H1 (cell line): ENCODE measurements at regions not wholly inside any gene's neighbourhood (a gene's known extent, or its start where the extent isn't known, plus 50 kb on each side); places are given as distances from the start of the nearest gene placed in this dataset.
A peak's percentile ranks its signal among the peaks of the same experiment; 100 is the strongest.

Experiments used
- CTCF ChIA-PET: fragments of 300-600 bp; sonication (Branson Sonifier 250); formaldehyde crosslinking; loops from one replicate; lab custom pipeline; 2021; ENCODE audit not compliant: partially characterized antibody; lab: Charles Lee
- POLR2A ChIA-PET: fragments of 300-600 bp; sonication (Branson Sonifier 250); formaldehyde crosslinking; loops from one replicate; lab custom pipeline; 2021; ENCODE audit warnings: inconsistent platforms; ENCODE audit not compliant: partially characterized antibody; lab: Charles Lee
- DNase-seq, 2 experiments: peaks; one replicate each; pipeline versions ENCODE4 v3.0.0 to v3.0.0-alpha.2; 2010 to 2022; ENCODE audit warnings: low spot score in 2 of 2, low read depth in 1 of 2, mixed read lengths in 1 of 2
- FAIRE-seq: peaks from 2 replicates; lab custom pipeline; 2011; peaks lifted over from hg19 to GRCh38; lab: Jason Lieb, UNC
- H2AFZ ChIP-seq: 2 replicates; pipeline ENCODE4 v1.8.1; 2012; ENCODE audit warnings: low read length, inconsistent platforms
- H2AK5ac ChIP-seq: 2 replicates; pipeline ENCODE4 v1.6.1; 2013; ENCODE audit warnings: low read depth, low read length
- H2BK120ac ChIP-seq: replicated peaks from 2 replicates; pipeline ENCODE3; 2013; ENCODE audit warnings: low read depth, low read length, inconsistent platforms
- H2BK12ac ChIP-seq: 2 replicates; pipeline ENCODE4 v1.6.1; 2013; ENCODE audit warnings: low read depth, low read length
- H2BK15ac ChIP-seq: 2 replicates; pipeline ENCODE4 v1.6.1; 2013; ENCODE audit warnings: low read length
- H2BK20ac ChIP-seq: 2 replicates; pipeline ENCODE4 v1.6.1; 2013; ENCODE audit warnings: low read length
- H2BK5ac ChIP-seq: 2 replicates; pipeline ENCODE4 v1.6.1; 2013; ENCODE audit warnings: low read depth, low read length
- H3K14ac ChIP-seq: 2 replicates; pipeline ENCODE4 v1.6.1; 2013; ENCODE audit warnings: inconsistent platforms; ENCODE audit not compliant: insufficient read length
- H3K18ac ChIP-seq: 2 replicates; pipeline ENCODE4 v1.6.1; 2013; ENCODE audit warnings: low read length; ENCODE audit errors: extremely low read depth
- H3K23ac ChIP-seq: 2 replicates; pipeline ENCODE4 v1.6.1; 2013; ENCODE audit warnings: inconsistent platforms; ENCODE audit not compliant: insufficient read length
- H3K23me2 ChIP-seq: 2 replicates; pipeline ENCODE4 v1.6.1; 2013; ENCODE audit warnings: low read depth, low read length
- H3K27ac ChIP-seq: 2 replicates; pipeline ENCODE4 v1.6.1; 2011; ENCODE audit warnings: low read depth, low read length, inconsistent platforms
- H3K27me3 ChIP-seq, 4 experiments: replicated peaks in 1 of 4; 1 replicate in 1 of 4; 2 replicates in 3 of 4; pipeline versions ENCODE4 v1.6.1 to v1.8.1; 2011 to 2013; ENCODE audit warnings: low read length in 3 of 4, mild to moderate bottlenecking in 3 of 4, inconsistent platforms in 2 of 4, mixed read lengths in 2 of 4, moderate library complexity in 1 of 4; ENCODE audit not compliant: control insufficient read depth in 3 of 4, insufficient read depth in 3 of 4; ENCODE audit errors: extremely low read depth in 1 of 4
- H3K36me3 ChIP-seq, 4 experiments: 2 replicates each; pipeline versions ENCODE4 v1.6.1 to v1.8.1; 2011 to 2013; ENCODE audit warnings: mild to moderate bottlenecking in 4 of 4, low read length in 3 of 4, moderate library complexity in 2 of 4, control low read depth in 1 of 4, inconsistent platforms in 1 of 4; ENCODE audit not compliant: insufficient read depth in 4 of 4, control insufficient read depth in 2 of 4
- H3K4ac ChIP-seq: replicated peaks from 2 replicates; pipeline ENCODE3; 2013; ENCODE audit warnings: low read length, low read depth, mixed read lengths, inconsistent platforms; ENCODE audit not compliant: insufficient read length
- H3K4me1 ChIP-seq, 4 experiments: replicated peaks in 1 of 4; 1 replicate in 1 of 4; 2 replicates in 3 of 4; pipeline versions ENCODE4 v1.6.1 to v1.8.1; 2011 to 2013; ENCODE audit warnings: low read length in 3 of 4, inconsistent platforms in 2 of 4, mixed read lengths in 1 of 4; ENCODE audit not compliant: insufficient read depth in 4 of 4, control insufficient read depth in 3 of 4
- H3K4me2 ChIP-seq, 2 experiments: 2 replicates each; pipeline versions ENCODE4 v1.6.1 to v1.8.1; 2011 to 2013; ENCODE audit warnings: low read depth in 2 of 2, low read length in 2 of 2, control low read depth in 1 of 2, inconsistent platforms in 1 of 2, mild to moderate bottlenecking in 1 of 2; ENCODE audit not compliant: insufficient read depth in 1 of 2
- H3K4me3 ChIP-seq, 4 experiments: fragments of 200-600, 300-600 bp in 1 of 4; sonication (generic), shearing (Covaris generic), sonication (Bioruptor Twin) in 1 of 4; 2 replicates each; pipeline versions ENCODE4 v1.5.1 to v1.8.1; 2011 to 2016; ENCODE audit warnings: low read length in 4 of 4, low read depth in 3 of 4, control low read depth in 2 of 4, inconsistent platforms in 2 of 4, mild to moderate bottlenecking in 2 of 4, mixed read lengths in 1 of 4, moderate library complexity in 1 of 4; ENCODE audit not compliant: insufficient read depth in 2 of 4; ENCODE audit errors: extremely low read depth in 1 of 4
- H3K56ac ChIP-seq: replicated peaks from 2 replicates; pipeline ENCODE3; 2013; ENCODE audit warnings: low read depth, mild to moderate bottlenecking, mixed read lengths, low read length, inconsistent platforms; ENCODE audit not compliant: insufficient read length
- H3K79me1 ChIP-seq: 2 replicates; pipeline ENCODE4 v1.6.1; 2013; ENCODE audit warnings: low read depth, low read length, control low read depth
- H3K79me2 ChIP-seq, 2 experiments: 2 replicates each; pipeline versions ENCODE4 v1.6.1 to v1.8.1; 2012 to 2013; ENCODE audit warnings: low read length in 2 of 2, mild to moderate bottlenecking in 2 of 2, inconsistent platforms in 1 of 2; ENCODE audit not compliant: insufficient read depth in 2 of 2, control insufficient read depth in 1 of 2
- H3K9ac ChIP-seq, 4 experiments: replicated peaks in 1 of 4; 1 replicate in 1 of 4; 2 replicates in 3 of 4; pipeline versions ENCODE4 v1.6.1 to v1.8.1; 2011 to 2013; ENCODE audit warnings: low read depth in 3 of 4, low read length in 3 of 4, control low read depth in 2 of 4, mild to moderate bottlenecking in 2 of 4, moderate library complexity in 2 of 4, inconsistent platforms in 1 of 4; ENCODE audit errors: extremely low read depth in 1 of 4
- H3K9me3 ChIP-seq, 2 experiments: 2 replicates each; pipeline versions ENCODE4 v1.6.1 to v1.8.1; 2012 to 2013; ENCODE audit warnings: mild to moderate bottlenecking in 2 of 2, moderate library complexity in 2 of 2, control low read depth in 1 of 2, inconsistent platforms in 1 of 2, low read depth in 1 of 2, low read length in 1 of 2, mixed read lengths in 1 of 2; ENCODE audit not compliant: insufficient read depth in 2 of 2
- H4K20me1 ChIP-seq, 2 experiments: replicated peaks in 1 of 2; 2 replicates each; pipeline versions ENCODE3 to v1.8.1; 2011 to 2013; ENCODE audit warnings: inconsistent platforms in 2 of 2, low read length in 2 of 2, mild to moderate bottlenecking in 1 of 2; ENCODE audit not compliant: insufficient read depth in 2 of 2, control insufficient read depth in 1 of 2
- H4K5ac ChIP-seq: 2 replicates; pipeline ENCODE4 v1.6.1; 2013; ENCODE audit warnings: low read length, low read depth, mixed read lengths, inconsistent platforms; ENCODE audit not compliant: insufficient read length
- H4K8ac ChIP-seq: 2 replicates; pipeline ENCODE4 v1.8.0; 2013; ENCODE audit warnings: mild to moderate bottlenecking, moderate library complexity, low read length, inconsistent platforms; ENCODE audit not compliant: insufficient read depth; ENCODE audit errors: extremely low read depth
- H4K91ac ChIP-seq: replicated peaks from 2 replicates; pipeline ENCODE3; 2013; ENCODE audit warnings: low read length, mixed read lengths, inconsistent platforms; ENCODE audit not compliant: insufficient read length
- CTCF ChIP-seq, 3 experiments: IDR thresholded peaks; 1 replicate in 2 of 3; 2 replicates in 1 of 3; pipeline versions ENCODE4 v1.5.1 to v1.6.1; 2011; ENCODE audit warnings: low read length in 3 of 3, mild to moderate bottlenecking in 3 of 3, inconsistent platforms in 2 of 3, low read depth in 1 of 3, moderate library complexity in 1 of 3; ENCODE audit not compliant: insufficient read depth in 1 of 3; ENCODE audit errors: control extremely low read depth in 1 of 3
- KDM5A ChIP-seq: fragments of 200-600 bp; IDR thresholded peaks from 2 replicates; pipeline ENCODE4 v1.7.1; 2012; ENCODE audit warnings: mild to moderate bottlenecking, low read length, inconsistent platforms, mixed read lengths
- RAD21 ChIP-seq, 2 experiments: IDR thresholded peaks in 1 of 2; conservative IDR thresholded peaks in 1 of 2; 2 replicates each; pipeline ENCODE4 v1.6.1; 2011; ENCODE audit warnings: low read depth in 2 of 2, low read length in 2 of 2, improper control_type of control experiment in 1 of 2, inconsistent platforms in 1 of 2, mild to moderate bottlenecking in 1 of 2, moderate library complexity in 1 of 2
- RXRA ChIP-seq: IDR thresholded peaks from 2 replicates; pipeline ENCODE4 v1.6.1; 2011; ENCODE audit warnings: low read depth, mild to moderate bottlenecking, low read length, moderate library complexity; ENCODE audit not compliant: insufficient read depth
- TAF7 ChIP-seq: optimal IDR thresholded peaks from 2 replicates; pipeline ENCODE3; 2011; ENCODE audit warnings: low read depth, mild to moderate bottlenecking, inconsistent platforms, low read length, moderate library complexity, borderline replicate concordance
- WGBS, 2 experiments: shearing (Covaris generic) in 1 of 2; methylation state at CpG; one replicate each; pipeline versions ENCODE4 v1.1.6 to v1.1.7; 2013 to 2015; ENCODE audit warnings: low lambda C conversion rate in 2 of 2, mixed read lengths in 2 of 2, inconsistent platforms in 1 of 2, low coverage in 1 of 2, missing lambda C conversion rate in 1 of 2; ENCODE audit not compliant: insufficient replicate concordance in 2 of 2, insufficient coverage in 1 of 2, insufficient read length in 1 of 2; ENCODE audit errors: extremely low coverage in 1 of 2, missing lambda C conversion rate in 1 of 2; 5-methylcytosine and 5-hydroxymethylcytosine counted together

GRCh38 chr18:76167410-76167809 is 327.6 kb downstream of the ZNF516 start:
- Histone ChIP-seq H3K36me3 (no peaks in the 10 kb centered on the region), H3K23ac (no peak overlapping the region), H3K4me2 (no peak overlapping the region), H2BK5ac (no peak overlapping the region), H2BK20ac (no peak overlapping the region), H3K18ac (no peak overlapping the region), H3K4ac (no peak overlapping the region), H3K27me3 (no peaks in the 10 kb centered on the region), H3K9ac (no peak overlapping the region), H3K4me3 (no peak overlapping the region), H3K14ac (no peak overlapping the region), H3K79me2 (no peaks in the 10 kb centered on the region), H3K9me3 (no peaks in the 10 kb centered on the region), H2AK5ac (no peak overlapping the region), H4K91ac (no peak overlapping the region), H2AFZ (no peak overlapping the region), H2BK15ac (no peak overlapping the region), H2BK12ac (no peak overlapping the region), H3K4me1 (no peaks in the 10 kb centered on the region; a peak in 1 of 7 replicates), H2BK120ac (no peak overlapping the region), H4K8ac (no peak overlapping the region), H3K79me1 (no peaks in the 10 kb centered on the region), H3K27ac (no peak overlapping the region), H3K23me2 (no peaks in the 10 kb centered on the region; the same call in 1 of the 2 replicates), H3K56ac (no peak overlapping the region), H4K5ac (no peak overlapping the region), H4K20me1 (no peaks in the 10 kb centered on the region)
- no peak for DNase-seq
- FAIRE-seq: no peak
- TF ChIP-seq KDM5A: no peak
- no peak for TF ChIP-seq RXRA
- peak; percentile 32 to 41 for TF ChIP-seq RAD21 (IDR thresholded peaks at IDR 0.05 in 1 of 2, conservative IDR thresholded peaks at IDR 0.05 in 1 of 2; ENCODE audit: low read depth in 2 of 2, low read length in 2 of 2)
- no peak for TF ChIP-seq TAF7
- TF ChIP-seq CTCF (IDR thresholded peaks at IDR 0.05; ENCODE audit: control extremely low read depth in 1 of 3, insufficient read depth in 1 of 3, low read depth in 1 of 3, low read length in 3 of 3): peak in 2 of 3 experiments; percentile 15 to 16; a peak in 2 of 4 replicates
- CTCF ChIA-PET: interaction anchor here (0.9 to 1.3 kb wide), 3 partner anchors 8 to 29 kb away, joined by 3 to 4 read pairs (median 3); no protein-coding TSS in a partner anchor
- WGBS, 2 experiments: 80% methylated on average over 6 of the region's 6 CpGs; no CpG with 5 or more reads in 1 of the 2 experiments
- POLR2A ChIA-PET: no interaction called here
